Left lung (tissue), 4 donors: ENCODE measurements at regions not wholly inside any gene's neighbourhood (a gene's known extent, or its start where the extent isn't known, plus 50 kb on each side); places are given as distances from the start of the nearest gene placed in this dataset.

Experiments
- ATAC-seq: fragments of 200-7000 bp; cut with Tn5 transposase; one replicate; pipeline ENCODE4 v1.9.1; 2020; ENCODE audit warnings: moderate library complexity
- DNase-seq, 4 donors: peaks; one replicate each; pipeline ENCODE4 v3.0.0-alpha.2; 2013 to 2020
- H3K27ac ChIP-seq, 2 donors: fragments of 200-600 bp; sonication (generic) in 1 of 2; one replicate each; pipeline versions ENCODE4 v1.5.0 to v1.8.0; 2020 to 2021
- H3K27me3 ChIP-seq, 2 donors: fragments of 200-600 bp; sonication (generic) in 1 of 2; one replicate each; pipeline versions ENCODE4 v1.5.0 to v1.8.0; 2020 to 2021
- H3K36me3 ChIP-seq, 2 donors: fragments of 200-600 bp; sonication (generic) in 1 of 2; one replicate each; pipeline versions ENCODE4 v1.5.0 to v1.8.0; 2020 to 2021
- H3K4me1 ChIP-seq, 2 donors: fragments of 200-600 bp; one replicate each; pipeline ENCODE4 v1.8.0; 2021
- H3K4me3 ChIP-seq, 2 donors: fragments of 200-600 bp; sonication (generic) in 1 of 2; one replicate each; pipeline versions ENCODE4 v1.5.0 to v1.8.0; 2020 to 2021; ENCODE audit warnings: mild to moderate bottlenecking in 1 of 2
- H3K9me3 ChIP-seq, 2 donors: fragments of 200-600 bp; sonication (generic) in 1 of 2; one replicate each; pipeline versions ENCODE4 v1.5.0 to v1.8.0; 2020 to 2021
- intact Hi-C, 2 donors: fragments of 100-400 bp; cut with DNase I; formaldehyde crosslinking; loops; one replicate each; pipeline versions ENCODE4 v1.11.2 to v1.14.2; 2022
- TF ChIP-seq, protein P1 (sequence below), 2 donors: fragments of 200-600 bp; sonication (generic) in 1 of 2; IDR thresholded peaks; one replicate each; pipeline versions ENCODE4 v1.5.0 to v1.8.0; 2021; ENCODE audit warnings: antibody characterized with exemption in 2 of 2
- donor health status: DM: no; HTN: yes; CAD: no.
- donor health status: DM: no; HTN: no; CAD: no.

DNA sequence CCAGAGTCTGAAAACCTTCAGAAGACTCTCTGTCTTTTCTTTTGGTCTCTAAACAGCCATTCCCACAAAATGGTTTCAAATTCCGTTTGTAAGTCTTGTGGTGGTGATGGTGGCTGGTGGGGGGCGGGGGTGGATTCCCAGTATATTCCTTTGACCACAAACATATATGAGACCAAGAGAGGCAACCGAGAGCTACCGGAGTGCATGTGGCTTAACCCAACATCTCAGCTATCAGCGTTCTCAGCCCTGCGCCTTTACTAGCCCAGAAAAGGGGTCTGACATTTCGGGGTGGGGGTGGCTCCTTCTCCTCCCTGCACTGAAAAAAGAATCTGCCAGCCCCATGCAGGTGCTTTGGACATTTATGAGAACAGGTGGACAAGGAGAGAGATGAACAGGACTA is 621.1 kb downstream of the ACTR3B start:
- intact Hi-C loops = no loop called here
- no peaks in the 10 kb centered on the region for H3K27me3 ChIP-seq
- TF ChIP-seq, protein P1, sequence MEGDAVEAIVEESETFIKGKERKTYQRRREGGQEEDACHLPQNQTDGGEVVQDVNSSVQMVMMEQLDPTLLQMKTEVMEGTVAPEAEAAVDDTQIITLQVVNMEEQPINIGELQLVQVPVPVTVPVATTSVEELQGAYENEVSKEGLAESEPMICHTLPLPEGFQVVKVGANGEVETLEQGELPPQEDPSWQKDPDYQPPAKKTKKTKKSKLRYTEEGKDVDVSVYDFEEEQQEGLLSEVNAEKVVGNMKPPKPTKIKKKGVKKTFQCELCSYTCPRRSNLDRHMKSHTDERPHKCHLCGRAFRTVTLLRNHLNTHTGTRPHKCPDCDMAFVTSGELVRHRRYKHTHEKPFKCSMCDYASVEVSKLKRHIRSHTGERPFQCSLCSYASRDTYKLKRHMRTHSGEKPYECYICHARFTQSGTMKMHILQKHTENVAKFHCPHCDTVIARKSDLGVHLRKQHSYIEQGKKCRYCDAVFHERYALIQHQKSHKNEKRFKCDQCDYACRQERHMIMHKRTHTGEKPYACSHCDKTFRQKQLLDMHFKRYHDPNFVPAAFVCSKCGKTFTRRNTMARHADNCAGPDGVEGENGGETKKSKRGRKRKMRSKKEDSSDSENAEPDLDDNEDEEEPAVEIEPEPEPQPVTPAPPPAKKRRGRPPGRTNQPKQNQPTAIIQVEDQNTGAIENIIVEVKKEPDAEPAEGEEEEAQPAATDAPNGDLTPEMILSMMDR (IDR thresholded peaks at IDR 0.05) = no peak
- H3K4me1 ChIP-seq = no peaks in the 10 kb centered on the region
- H3K4me3 ChIP-seq = no peak overlapping the region
- DNase-seq (no peak), ATAC-seq (no peak)
- H3K36me3 ChIP-seq = no peaks in the 10 kb centered on the region
- H3K9me3 ChIP-seq = no peaks in the 10 kb centered on the region
- H3K27ac ChIP-seq = no peak overlapping the region

DNA sequence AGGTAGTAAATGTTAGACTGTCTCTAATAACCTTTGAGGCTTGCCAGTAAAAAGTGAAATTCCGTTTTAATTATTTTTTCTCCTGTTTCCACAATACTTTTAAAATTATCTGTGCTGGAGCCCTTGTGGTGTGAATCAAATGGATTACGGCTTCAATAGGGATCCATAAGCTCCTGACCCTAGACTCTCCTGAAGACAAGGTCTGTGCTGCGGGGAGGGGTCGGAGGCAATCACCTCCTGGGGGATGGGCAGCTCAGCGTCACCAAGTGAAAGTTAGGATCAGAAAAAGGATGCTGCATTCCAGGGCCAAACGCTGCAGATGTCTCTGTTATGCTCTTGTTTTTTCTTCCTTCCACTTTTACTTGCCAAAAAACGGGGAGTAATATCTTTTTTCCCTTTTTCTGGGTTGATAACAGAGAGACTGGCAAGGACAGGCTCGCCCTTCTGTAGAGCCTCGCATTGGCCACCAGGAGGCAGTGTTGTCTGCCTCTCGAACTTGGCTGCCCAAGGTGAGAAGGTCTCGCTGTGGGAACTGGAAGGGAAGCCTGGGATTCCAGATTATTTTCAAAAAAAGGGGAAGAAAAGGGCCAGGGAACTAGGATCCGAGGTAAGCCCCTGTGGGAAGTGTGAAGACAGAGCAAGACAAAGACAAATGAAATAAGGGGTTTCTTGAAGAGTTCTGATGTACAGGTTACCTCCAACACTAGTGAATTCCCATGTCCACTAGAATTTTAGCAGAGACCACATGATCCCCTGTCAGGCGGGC is 621.9 kb downstream of the ACTR3B start:
- H3K27ac ChIP-seq = no peak overlapping the region
- no peaks in the 10 kb centered on the region for H3K36me3 ChIP-seq
- no peak overlapping the region for H3K4me3 ChIP-seq
- peak; percentile 91 for ATAC-seq
- intact Hi-C loops = no loop called here
- peak in 2 of 4 donors; percentile 1 to 24 for DNase-seq
- TF ChIP-seq, protein P1 (IDR thresholded peaks at IDR 0.05) = peak; percentile 75 to 77
- H3K9me3 ChIP-seq = no peaks in the 10 kb centered on the region
- H3K27me3 ChIP-seq = no peaks in the 10 kb centered on the region
- H3K4me1 ChIP-seq = no peaks in the 10 kb centered on the region

DNA sequence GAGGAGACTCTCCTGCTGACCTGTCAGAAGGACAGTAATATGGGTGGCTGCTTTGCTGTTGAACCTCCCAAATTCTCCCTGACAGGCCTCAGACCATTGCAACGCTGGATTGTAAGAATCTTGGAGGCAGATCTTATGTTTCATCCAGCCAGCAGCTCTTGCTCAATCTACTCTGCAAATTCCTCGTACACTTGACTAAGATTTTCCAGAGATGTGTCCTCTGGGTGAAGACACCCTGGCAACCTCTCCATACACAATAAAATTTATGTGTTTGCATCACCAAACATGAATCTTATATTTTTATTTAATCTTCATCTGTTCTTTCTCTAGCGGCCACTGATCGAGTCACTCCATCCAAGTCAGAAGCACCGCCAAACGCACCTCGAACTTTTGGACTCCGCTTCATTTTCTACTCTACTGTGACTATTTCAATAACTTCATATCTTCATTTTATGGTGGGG is 623.1 kb downstream of the ACTR3B start:
- intact Hi-C loops = no loop called here
- DNase-seq (no peak), ATAC-seq (peak; percentile 58)
- no peaks in the 10 kb centered on the region for H3K27me3 ChIP-seq
- no peaks in the 10 kb centered on the region for H3K9me3 ChIP-seq
- H3K27ac ChIP-seq = no peak overlapping the region
- no peaks in the 10 kb centered on the region for H3K36me3 ChIP-seq
- TF ChIP-seq, protein P1 (IDR thresholded peaks at IDR 0.05) = no peak
- H3K4me1 ChIP-seq = no peaks in the 10 kb centered on the region
- no peak overlapping the region for H3K4me3 ChIP-seq

DNA sequence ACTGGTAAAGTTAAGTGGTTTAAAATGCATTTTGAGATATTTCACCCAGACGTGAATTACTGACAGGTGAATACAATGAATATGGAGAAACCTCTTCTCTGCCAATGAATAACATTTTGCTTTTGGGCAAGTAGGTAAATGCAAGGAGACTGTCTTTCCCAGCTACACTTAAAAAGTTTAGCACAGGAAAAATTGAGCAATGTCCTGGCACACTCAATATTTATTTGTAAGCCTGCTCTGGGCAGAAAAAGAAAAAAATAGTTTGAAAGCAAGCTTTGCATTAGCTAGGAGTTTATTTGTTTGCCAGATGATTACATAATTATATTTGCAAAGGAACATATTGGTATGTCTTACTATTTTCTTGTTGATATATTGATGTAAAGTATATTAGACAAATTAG is 624.2 kb downstream of the ACTR3B start:
- ATAC-seq = no peak
- no peak overlapping the region for H3K27ac ChIP-seq
- H3K4me3 ChIP-seq = no peak overlapping the region
- H3K9me3 ChIP-seq = no peaks in the 10 kb centered on the region
- H3K27me3 ChIP-seq = no peaks in the 10 kb centered on the region
- H3K4me1 ChIP-seq = no peaks in the 10 kb centered on the region
- H3K36me3 ChIP-seq = no peaks in the 10 kb centered on the region
- no peak for DNase-seq
- intact Hi-C loops = no loop called here
- TF ChIP-seq, protein P1 (IDR thresholded peaks at IDR 0.05) = no peak

DNA sequence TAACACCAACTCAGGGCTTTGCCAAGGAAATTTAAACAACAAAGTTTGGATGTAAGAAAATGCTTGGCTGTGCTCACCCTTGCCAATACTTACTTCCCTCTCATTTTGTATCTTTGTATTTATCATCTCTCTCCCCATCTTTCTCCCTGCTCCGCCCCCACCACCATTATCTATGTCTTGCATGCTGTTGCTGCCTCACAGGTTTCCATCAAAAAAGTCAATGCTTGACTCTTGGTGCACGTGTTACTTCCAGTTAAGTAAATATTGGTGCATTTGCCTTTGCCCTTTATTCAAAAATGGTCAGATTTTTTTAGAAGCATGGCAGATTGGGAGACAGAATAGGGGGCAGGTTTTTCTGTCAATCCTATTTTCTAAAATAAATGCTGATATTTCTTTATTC is 626.0 kb downstream of the ACTR3B start:
- Histone ChIP-seq H3K27ac (no peak overlapping the region), H3K9me3 (peaks cover 0 to 13% of the 10 kb centered on the region in 2 donors), H3K4me3 (no peak overlapping the region), H3K36me3 (no peaks in the 10 kb centered on the region), H3K27me3 (no peaks in the 10 kb centered on the region), H3K4me1 (no peaks in the 10 kb centered on the region)
- TF ChIP-seq, protein P1 (IDR thresholded peaks at IDR 0.05) = no peak
- intact Hi-C loops = no loop called here
- DNase-seq (no peak), ATAC-seq (no peak)
